Stomach (tissue), 8 donors: ENCODE measurements at regions not wholly inside any gene's neighbourhood (a gene's known extent, or its start where the extent isn't known, plus 50 kb on each side); places are given as distances from the start of the nearest gene placed in this dataset.

Source experiments
- DNase-seq, 2 donors: peaks; one replicate each; pipeline versions ENCODE4 v3.0.0 to v3.0.0-alpha.2; 2013 to 2019
- H3K27ac ChIP-seq, 5 donors: fragments of 200-600 bp in 4 of 5; sonication (generic) in 4 of 5; one replicate each; pipeline ENCODE4 v1.5.1; 2013 to 2019; ENCODE audit warnings: mild to moderate bottlenecking in 1 of 5, moderate library complexity in 1 of 5
- H3K27me3 ChIP-seq, 3 donors: fragments of 200-600 bp; sonication (generic); one replicate each; pipeline ENCODE4 v1.5.1; 2017 to 2019; ENCODE audit warnings: mixed run types in 1 of 3
- H3K36me3 ChIP-seq, 4 donors: fragments of 200-600 bp; sonication (generic); 1 replicate in 3 of 4; 2 replicates in 1 of 4; pipeline ENCODE4 v1.5.1; 2016 to 2019
- H3K4me1 ChIP-seq, 4 donors: fragments of 200-600 bp; sonication (generic); one replicate each; pipeline ENCODE4 v1.5.1; 2016 to 2019
- H3K4me3 ChIP-seq, 4 donors: fragments of 200-600 bp; sonication (generic) in 3 of 4; one replicate each; pipeline ENCODE4 v1.5.1; 2016 to 2019; ENCODE audit warnings: mild to moderate bottlenecking in 1 of 4
- H3K9me3 ChIP-seq, 4 donors: fragments of 200-600 bp; sonication (generic); one replicate each; pipeline ENCODE4 v1.5.1; 2016 to 2019
- EP300 ChIP-seq: sonication (generic); formaldehyde crosslinking; IDR thresholded peaks from one replicate; pipeline ENCODE4 v1.6.1; 2017; ENCODE audit warnings: antibody characterized with exemption
- POLR2A ChIP-seq, 4 donors: fragments of 450-650 bp; IDR thresholded peaks; one replicate each; pipeline ENCODE4 v1.6.1; 2016; ENCODE audit warnings: antibody characterized with exemption in 4 of 4, control low read depth in 2 of 4, mild to moderate bottlenecking in 1 of 4, moderate library complexity in 1 of 4
- POLR2AphosphoS5 ChIP-seq, 3 donors: sonication (generic); formaldehyde crosslinking; IDR thresholded peaks; one replicate each; pipeline ENCODE4 v1.6.1; 2016; ENCODE audit warnings: antibody characterized with exemption in 3 of 3
- WGBS, 5 donors: extraction: QIAGEN DNeasy Blood & Tissue Kit in 3 of 5; methylation state at CpG; one replicate each; pipeline versions ENCODE4 v1.1.5 to v1.1.7; 2013 to 2018; 5-methylcytosine and 5-hydroxymethylcytosine counted together
- intact Hi-C: fragments of 100-400 bp; cut with DNase I; formaldehyde crosslinking; loops from one replicate; pipeline ENCODE4 v1.15.1; 2023; ENCODE audit warnings: low total_unique reads
- TF ChIP-seq, protein P1 (sequence below), 7 experiments: fragments of 450-650 bp in 4 of 7; fragments of 200-600 bp in 3 of 7; sonication (generic) in 3 of 7; IDR thresholded peaks; one replicate each; pipeline ENCODE4 v1.5.1; 2016 to 2019; ENCODE audit warnings: antibody characterized with exemption in 7 of 7, control low read depth in 2 of 7, mild to moderate bottlenecking in 1 of 7
- donor health status: healthy with polysubstance abuse.
- donor health status: Bipolar disorder and iron deficiency.
- donor health status: healthy.

DNA sequence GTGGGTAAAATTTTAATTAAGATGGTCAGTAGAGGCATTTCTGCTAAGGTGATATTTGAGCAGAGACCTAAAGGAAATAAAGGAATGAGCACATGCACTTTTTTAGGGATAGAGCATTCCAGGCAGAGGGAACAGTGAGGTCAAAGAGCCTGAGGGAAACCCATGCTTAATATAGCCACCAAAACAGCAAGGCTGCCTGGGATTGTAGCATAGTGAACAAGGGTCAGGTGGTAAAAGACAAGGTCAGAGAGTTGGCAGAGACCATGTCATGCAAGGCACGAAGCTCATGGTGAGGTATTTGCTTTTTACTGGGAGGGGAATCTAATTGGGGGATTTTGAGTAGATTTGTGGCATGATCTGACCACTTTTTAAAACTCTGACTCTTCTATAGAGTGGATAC lies 344.6 kb upstream of the LRRC7 start:
- no peak overlapping the region for H3K27ac ChIP-seq
- H3K36me3 ChIP-seq, result no peaks in the 10 kb centered on the region
- H3K9me3 ChIP-seq, result peaks cover 0 to 4% (median 0%) of the 10 kb centered on the region in 4 donors
- no peak for DNase-seq
- no peaks in the 10 kb centered on the region for H3K27me3 ChIP-seq
- TF ChIP-seq, protein P1, sequence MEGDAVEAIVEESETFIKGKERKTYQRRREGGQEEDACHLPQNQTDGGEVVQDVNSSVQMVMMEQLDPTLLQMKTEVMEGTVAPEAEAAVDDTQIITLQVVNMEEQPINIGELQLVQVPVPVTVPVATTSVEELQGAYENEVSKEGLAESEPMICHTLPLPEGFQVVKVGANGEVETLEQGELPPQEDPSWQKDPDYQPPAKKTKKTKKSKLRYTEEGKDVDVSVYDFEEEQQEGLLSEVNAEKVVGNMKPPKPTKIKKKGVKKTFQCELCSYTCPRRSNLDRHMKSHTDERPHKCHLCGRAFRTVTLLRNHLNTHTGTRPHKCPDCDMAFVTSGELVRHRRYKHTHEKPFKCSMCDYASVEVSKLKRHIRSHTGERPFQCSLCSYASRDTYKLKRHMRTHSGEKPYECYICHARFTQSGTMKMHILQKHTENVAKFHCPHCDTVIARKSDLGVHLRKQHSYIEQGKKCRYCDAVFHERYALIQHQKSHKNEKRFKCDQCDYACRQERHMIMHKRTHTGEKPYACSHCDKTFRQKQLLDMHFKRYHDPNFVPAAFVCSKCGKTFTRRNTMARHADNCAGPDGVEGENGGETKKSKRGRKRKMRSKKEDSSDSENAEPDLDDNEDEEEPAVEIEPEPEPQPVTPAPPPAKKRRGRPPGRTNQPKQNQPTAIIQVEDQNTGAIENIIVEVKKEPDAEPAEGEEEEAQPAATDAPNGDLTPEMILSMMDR (IDR thresholded peaks at IDR 0.05), result no peak
- TF ChIP-seq EP300 (no peak), POLR2A (IDR thresholded peaks at IDR 0.05) (no peak), POLR2AphosphoS5 (IDR thresholded peaks at IDR 0.05) (no peak)
- WGBS, 5 donors, result 24 to 55% (median 36%) methylated on average over 1 of the region's 1 CpG
- no peaks in the 10 kb centered on the region for H3K4me1 ChIP-seq
- no peak overlapping the region for H3K4me3 ChIP-seq
- intact Hi-C loops, result no loop called here

DNA sequence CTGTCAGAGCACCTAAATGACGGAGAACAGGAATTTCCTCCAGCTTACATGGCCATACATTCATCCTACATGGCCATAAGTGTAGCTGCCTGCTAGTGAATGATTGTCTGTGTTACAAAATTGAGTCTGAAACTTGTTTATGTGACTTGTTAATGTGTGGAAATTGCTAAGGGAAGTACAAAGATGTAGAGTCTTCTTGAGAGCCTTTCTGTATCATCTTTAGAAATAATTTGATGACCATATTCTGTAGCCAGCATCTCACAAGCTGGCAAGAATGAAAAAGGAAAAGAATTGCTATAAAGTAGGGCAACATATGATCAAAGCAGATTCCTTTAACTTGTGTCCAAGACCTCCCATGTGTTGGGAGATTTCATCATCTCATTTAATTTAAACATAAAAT lies 339.2 kb upstream of the LRRC7 start:
- H3K36me3 ChIP-seq, result no peaks in the 10 kb centered on the region
- H3K27ac ChIP-seq, result no peak overlapping the region
- H3K4me1 ChIP-seq, result no peaks in the 10 kb centered on the region
- TF ChIP-seq EP300, result no peak
- TF ChIP-seq POLR2AphosphoS5 (IDR thresholded peaks at IDR 0.05), result no peak
- TF ChIP-seq, protein P1 (IDR thresholded peaks at IDR 0.05), result no peak
- TF ChIP-seq POLR2A (IDR thresholded peaks at IDR 0.05), result no peak
- no peak overlapping the region for H3K4me3 ChIP-seq
- DNase-seq, result no peak
- WGBS, 5 donors, result 0% methylated on average over 1 of the region's 1 CpG
- intact Hi-C loops, result no loop called here
- H3K9me3 ChIP-seq, result peaks cover 0 to 4% (median 0%) of the 10 kb centered on the region in 4 donors
- H3K27me3 ChIP-seq, result no peaks in the 10 kb centered on the region

DNA sequence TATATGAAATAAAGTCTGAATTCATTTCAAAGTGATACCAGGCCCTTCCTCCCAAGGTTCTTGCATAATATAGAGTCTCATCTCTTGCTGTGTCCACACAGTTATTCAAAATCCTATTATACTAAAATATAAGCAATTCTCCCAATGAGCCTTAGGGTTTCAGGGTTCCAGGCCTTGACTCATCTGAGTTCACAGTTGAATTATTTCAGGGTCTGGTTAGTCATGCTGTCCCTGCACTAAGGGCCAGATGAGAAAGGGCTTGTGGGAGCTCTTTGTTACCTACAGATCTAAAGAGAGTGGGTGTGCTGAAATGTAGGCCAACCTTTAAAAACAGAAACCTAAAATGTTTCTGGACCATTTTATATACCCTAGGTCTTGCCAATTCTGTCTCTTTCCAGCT lies 337.5 kb upstream of the LRRC7 start:
- no peak for DNase-seq
- Histone ChIP-seq H3K4me3 (no peak overlapping the region), H3K27me3 (no peaks in the 10 kb centered on the region), H3K4me1 (no peaks in the 10 kb centered on the region), H3K9me3 (no peaks in the 10 kb centered on the region), H3K36me3 (no peaks in the 10 kb centered on the region), H3K27ac (no peak overlapping the region)
- intact Hi-C loops, result no loop called here
- TF ChIP-seq POLR2AphosphoS5 (IDR thresholded peaks at IDR 0.05) (no peak), EP300 (no peak), POLR2A (IDR thresholded peaks at IDR 0.05) (no peak)
- TF ChIP-seq, protein P1 (IDR thresholded peaks at IDR 0.05), result no peak

DNA sequence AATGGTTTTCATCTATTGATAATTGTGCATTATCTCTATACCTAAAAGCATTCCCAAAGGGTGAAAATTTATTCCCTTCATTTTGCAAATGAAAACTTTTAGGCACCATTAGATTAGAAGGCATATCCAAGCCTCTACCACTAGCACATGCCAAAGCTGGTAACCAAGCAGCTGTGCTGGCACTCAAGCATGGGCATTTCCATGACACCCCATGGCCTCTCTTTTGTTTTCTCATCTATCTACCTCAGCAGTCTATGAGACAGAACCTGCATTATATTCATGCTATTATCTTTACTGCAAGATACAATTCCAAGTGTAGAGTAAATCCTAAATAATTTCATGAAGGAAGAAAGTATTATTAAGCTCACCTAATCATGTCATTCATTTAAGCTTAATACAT lies 334.3 kb upstream of the LRRC7 start:
- no peaks in the 10 kb centered on the region for H3K36me3 ChIP-seq
- H3K4me1 ChIP-seq, result no peaks in the 10 kb centered on the region
- H3K27me3 ChIP-seq, result no peaks in the 10 kb centered on the region
- DNase-seq, result no peak
- intact Hi-C loops, result no loop called here
- H3K27ac ChIP-seq, result no peak overlapping the region
- TF ChIP-seq POLR2AphosphoS5 (IDR thresholded peaks at IDR 0.05) (no peak), POLR2A (IDR thresholded peaks at IDR 0.05) (no peak), EP300 (no peak)
- TF ChIP-seq, protein P1 (IDR thresholded peaks at IDR 0.05), result no peak
- no peak overlapping the region for H3K4me3 ChIP-seq
- H3K9me3 ChIP-seq, result no peaks in the 10 kb centered on the region

DNA sequence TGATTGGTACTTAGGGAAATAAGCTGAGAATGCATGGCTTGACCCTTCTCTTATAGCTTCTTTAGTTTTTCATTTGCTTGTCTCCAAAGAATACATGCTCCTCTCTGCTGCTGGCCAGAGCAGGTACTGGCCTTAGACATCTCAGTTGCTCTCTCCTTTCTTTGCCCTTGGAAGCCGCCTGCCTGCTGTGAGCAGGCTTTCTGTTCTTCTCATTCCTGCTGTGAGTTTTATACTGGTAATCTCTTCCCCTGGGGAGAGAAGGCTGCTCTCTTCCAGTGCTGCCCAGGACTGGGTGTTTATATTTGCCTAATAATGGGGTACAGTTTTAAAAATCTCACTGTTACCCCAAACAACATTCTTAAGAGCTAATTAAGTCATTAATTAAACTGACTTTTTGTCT lies 323.5 kb upstream of the LRRC7 start:
- DNase-seq, result no peak
- WGBS, 5 donors, result 73 to 96% (median 77%) methylated on average over 1 of the region's 1 CpG
- intact Hi-C loops, result no loop called here
- TF ChIP-seq, protein P1 (IDR thresholded peaks at IDR 0.05), result no peak
- TF ChIP-seq POLR2A (IDR thresholded peaks at IDR 0.05) (no peak), POLR2AphosphoS5 (IDR thresholded peaks at IDR 0.05) (no peak), EP300 (no peak)
- no peaks in the 10 kb centered on the region for H3K4me1 ChIP-seq
- H3K36me3 ChIP-seq, result no peaks in the 10 kb centered on the region
- H3K27me3 ChIP-seq, result no peaks in the 10 kb centered on the region
- H3K9me3 ChIP-seq, result no peaks in the 10 kb centered on the region
- no peak overlapping the region for H3K4me3 ChIP-seq
- H3K27ac ChIP-seq, result no peak overlapping the region
